ENCODE measurements at regions not wholly inside any gene's neighbourhood (a gene's known extent, or its start where the extent isn't known, plus 50 kb on each side); places are given as distances from the start of the nearest gene placed in this dataset.

GRCh38 chr2:7611750-7612149 is 694.5 kb downstream of the RNF144A start:
- TF ChIP-seq POLR2AphosphoS5 (IDR thresholded peaks at IDR 0.05; ENCODE audit: low read depth, low read length) (no peak), TAF1 (IDR thresholded peaks at IDR 0.05; ENCODE audit: borderline replicate concordance, insufficient read depth, low read length) (no peak)
